ENCODE measurements at regions not wholly inside any gene's neighbourhood (a gene's known extent, or its start where the extent isn't known, plus 50 kb on each side); places are given as distances from the start of the nearest gene placed in this dataset.

- no peak for DNase-seq (ENCODE audit: low read depth in 3 of 3)
These were observed 209.8 kb upstream of the ZNF462 start for GRCh38 chr9:106653213-106653612.

GRCh38 chr9:106655966-106656365 is 207.0 kb upstream of the ZNF462 start:
- no peak for DNase-seq (ENCODE audit: low read depth in 3 of 3)

GRCh38 chr9:106657926-106658325 is 205.0 kb upstream of the ZNF462 start:
- no peak for DNase-seq (ENCODE audit: low read depth in 3 of 3)

- no peak for DNase-seq (ENCODE audit: low read depth in 3 of 3)
These were observed 194.4 kb upstream of the ZNF462 start for GRCh38 chr9:106668534-106668933.

DNA sequence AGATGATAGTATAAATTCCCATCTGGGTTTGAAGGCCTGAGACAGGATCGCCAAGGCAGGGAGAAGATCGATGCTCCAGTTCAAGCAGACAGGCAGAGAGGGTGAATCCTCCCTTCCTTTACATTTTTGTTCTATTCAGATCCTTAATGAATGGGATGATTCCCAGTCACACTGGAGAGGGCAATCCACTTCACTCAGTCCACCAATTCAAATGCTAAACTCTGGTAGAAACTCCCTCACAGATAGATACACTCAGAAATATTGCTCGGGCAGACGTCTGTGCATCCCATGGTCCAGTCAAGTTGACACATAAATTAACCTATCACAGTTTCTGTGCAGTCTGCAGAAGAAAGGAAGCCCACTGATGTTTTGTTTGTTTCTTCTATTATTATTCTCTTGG is 193.1 kb upstream of the ZNF462 start:
- no peak for DNase-seq (ENCODE audit: low read depth in 3 of 3)

DNA sequence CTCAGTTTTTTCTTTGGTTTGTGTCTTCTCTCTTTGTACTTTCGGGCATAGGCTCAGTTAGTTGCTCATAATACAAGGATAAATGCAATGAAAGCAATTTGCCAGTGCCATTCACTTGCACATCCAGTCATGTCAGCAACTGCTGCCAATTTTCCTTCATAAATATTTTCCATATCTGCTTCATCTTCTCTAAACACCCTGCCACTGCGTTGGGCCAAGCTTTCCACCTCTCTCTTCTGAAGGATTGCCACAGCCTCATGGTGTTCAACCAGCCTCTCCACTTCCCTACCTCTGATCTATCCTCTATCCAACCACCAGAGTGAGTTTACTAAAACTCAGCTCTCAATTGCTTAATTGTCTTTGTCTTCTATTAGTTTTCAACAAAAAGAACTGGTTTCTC is 192.5 kb upstream of the ZNF462 start:
- no peak for DNase-seq (ENCODE audit: low read depth in 3 of 3)

DNA sequence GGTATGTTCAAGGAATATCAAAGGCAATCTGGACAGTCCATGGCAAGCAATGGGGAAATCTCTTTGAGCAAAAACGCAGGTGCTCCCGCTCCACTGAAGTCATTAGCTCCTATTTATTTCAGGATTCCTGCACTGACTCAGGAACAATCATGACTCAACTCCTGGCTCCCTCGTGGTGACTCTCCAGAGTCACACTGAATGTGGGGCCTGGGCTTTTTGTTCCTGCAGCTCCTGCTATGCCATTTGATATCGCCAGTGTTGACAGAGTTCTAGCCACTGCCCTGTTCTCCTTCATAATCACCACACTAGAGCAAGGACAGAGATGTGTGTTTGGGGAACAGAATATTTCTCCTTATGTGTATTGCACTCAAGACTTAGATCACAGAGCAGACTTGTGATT is 187.2 kb upstream of the ZNF462 start:
- DNase-seq (ENCODE audit: low read depth in 3 of 3) = no peak

- no peak for DNase-seq (ENCODE audit: low read depth in 3 of 3)
These were observed 185.6 kb upstream of the ZNF462 start for GRCh38 chr9:106677374-106677773.

DNA sequence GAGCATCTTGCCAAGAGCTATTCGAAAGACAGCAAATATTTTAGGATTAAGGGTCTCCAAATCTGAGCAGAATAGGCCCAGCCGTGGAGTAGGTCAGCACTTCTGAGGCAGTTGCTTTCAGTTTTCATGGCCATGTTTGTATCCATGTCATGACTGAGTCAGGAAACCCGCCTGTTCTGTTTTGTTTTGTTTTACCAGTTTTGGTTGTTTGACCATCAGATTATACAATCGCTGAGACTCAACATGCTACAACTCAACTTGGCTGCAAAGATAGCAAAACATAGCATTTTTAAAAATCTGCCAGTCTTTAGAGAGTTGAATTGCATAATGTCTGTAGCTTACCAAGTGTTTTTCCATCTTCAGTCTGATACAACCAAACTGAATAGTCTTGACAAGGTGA is 185.1 kb upstream of the ZNF462 start:
- no peak for DNase-seq (ENCODE audit: low read depth in 3 of 3)

DNA sequence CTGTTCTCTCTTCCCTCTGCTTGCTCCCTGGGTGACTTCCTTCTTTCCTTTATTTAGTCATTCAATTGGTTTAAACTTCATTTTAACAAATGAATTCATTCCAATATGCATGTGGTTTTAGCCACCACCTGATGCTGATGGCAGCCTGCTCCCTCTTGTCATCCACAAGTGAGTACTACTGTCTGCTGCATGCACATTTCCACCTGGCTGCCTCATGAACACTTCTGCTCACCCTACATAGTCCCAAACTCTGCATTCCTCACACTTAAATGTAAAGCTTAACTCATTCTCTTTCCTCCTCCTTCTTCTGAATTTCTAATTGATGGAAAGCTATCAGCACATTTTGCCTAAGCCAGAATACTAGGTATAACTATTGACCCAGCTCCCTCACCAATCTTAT is 184.7 kb upstream of the ZNF462 start:
- no peak for DNase-seq (ENCODE audit: low read depth in 3 of 3)

GRCh38 chr9:106682420-106682819 is 180.5 kb upstream of the ZNF462 start:
- DNase-seq (ENCODE audit: low read depth in 3 of 3) = no peak

DNA sequence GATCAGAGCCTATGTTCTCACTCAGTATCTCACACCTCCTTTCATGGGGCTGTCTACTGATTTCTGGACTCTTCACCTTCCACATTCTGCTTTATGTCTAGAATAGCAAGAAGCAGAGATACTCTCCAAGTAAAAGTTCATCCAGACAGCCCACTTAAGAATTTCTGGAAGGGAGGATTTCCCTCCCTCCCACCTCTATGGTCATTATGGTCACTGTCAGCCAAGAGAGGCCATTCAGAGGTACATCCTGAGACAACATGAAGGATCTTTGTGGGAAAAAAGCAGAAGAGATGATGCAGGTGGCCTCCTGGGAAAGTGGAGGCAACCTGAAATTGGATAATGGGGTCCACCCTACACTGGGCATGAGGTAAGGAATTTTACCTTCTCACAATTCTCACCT is 179.5 kb upstream of the ZNF462 start:
- DNase-seq (ENCODE audit: low read depth in 3 of 3) = no peak

DNA sequence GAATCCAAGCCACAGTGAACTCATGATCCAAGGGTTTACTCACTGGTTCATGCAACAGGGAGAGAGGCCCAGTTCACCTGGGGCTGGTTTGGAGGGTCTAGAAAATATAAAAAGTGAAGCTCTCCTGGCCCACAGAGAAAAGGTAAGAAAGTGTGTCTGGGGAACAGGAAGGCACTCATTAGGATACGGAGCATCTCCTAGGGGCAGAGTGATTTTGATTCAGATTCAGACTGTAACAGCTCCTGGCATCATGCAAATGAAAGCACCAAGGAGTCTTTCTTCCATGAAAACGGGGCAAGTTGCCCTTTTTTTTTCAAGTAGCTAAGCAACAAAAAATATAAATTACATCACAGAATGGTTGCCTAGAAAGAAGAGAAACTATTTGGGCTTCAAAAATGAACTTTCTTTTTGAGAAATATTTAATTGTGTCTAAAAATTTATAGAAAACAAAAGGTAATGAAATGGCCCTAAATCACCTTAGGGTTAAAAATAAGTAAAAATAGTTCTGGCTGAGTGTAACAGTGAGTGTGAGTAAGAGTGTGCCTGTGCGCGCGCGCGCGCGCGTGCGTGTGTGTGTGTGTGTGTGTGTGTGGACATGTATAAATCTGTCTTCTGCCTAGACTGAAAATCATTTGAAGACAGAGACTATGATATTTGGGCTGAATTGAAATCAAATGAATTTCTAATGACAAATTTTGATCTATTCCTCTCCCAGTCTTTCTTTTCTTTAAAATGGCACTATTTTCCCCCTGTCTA is 177.8 kb upstream of the ZNF462 start:
- no peak for DNase-seq (ENCODE audit: low read depth in 3 of 3)

DNA sequence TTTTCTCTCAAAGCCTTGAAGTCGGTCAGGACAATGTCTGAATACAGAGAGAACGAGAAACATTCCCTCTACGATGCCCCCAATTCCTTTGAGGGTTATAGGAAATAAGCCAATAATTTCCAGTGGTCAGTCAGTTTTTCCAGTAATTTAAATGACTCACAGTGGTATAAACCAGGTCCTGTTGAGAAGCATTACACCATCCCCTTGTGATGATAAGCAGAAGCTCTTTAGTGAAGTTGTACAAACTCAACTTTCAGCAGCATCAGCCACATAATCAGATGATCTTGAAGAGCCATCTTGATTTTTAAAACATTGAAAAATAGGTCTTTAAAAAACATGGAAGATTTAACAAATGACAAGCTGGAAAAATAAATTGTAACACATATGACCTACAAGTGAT is 173.9 kb upstream of the ZNF462 start:
- no peak for DNase-seq (ENCODE audit: low read depth in 3 of 3)

DNA sequence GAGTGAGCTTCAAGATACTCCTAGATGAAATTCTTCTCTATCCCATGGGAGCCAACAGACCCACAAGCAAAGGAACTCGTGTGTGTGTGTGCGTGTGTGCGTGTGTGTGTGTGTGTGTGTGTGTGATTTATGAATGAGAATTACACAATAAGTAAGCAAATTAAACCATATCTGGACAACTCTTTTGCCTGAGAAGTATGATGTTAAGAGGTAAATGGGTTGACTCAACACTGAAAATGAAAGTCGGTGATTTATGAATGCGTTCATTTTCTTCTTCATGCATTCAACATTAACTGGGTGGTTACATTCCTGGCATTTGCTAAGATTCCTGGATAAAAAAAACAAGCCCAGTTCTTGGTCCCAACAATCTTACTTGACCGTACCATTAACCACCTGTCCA is 171.3 kb upstream of the ZNF462 start:
- DNase-seq (ENCODE audit: low read depth in 3 of 3) = no peak

DNA sequence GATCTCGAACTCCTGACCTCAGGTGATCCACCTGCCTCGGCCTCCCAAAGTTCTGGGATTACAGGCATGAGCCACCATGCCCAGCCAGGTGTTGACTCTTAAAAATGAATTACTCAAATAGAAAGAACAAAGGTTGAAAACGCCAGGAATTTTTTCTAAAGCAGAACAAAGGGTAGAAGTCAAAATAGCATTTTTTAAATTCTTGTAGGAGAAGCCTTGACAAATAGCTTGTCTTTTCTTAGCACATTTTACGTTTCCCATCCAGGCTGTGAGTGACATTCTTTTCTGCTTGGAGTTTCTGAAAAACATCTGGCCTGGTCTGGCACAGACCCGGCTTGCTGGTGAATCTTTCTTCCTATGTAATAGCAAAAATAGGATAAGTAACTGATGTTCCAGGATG is 169.4 kb upstream of the ZNF462 start:
- no peak for DNase-seq (ENCODE audit: low read depth in 3 of 3)

- no peak for DNase-seq (ENCODE audit: low read depth in 3 of 3)
These were observed 166.2 kb upstream of the ZNF462 start for GRCh38 chr9:106696804-106697203.

DNA sequence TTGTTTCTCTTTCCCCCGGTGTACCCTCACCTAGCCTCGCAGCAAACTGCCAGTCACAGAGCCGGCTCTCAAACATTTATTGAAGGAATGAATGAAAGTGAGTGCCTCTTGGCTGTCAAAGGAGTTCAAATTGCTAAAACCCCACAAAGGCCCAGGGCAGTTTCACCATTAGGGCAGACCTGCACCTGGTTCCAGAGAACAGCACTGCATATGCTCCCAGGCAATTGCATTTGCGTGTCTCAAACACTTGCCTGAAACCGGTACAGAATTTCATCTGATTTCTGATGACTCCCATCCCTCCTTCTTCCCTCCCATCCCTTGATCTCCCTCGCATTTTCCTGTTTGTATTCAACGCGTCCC is 165.6 kb upstream of the ZNF462 start:
- DNase-seq (ENCODE audit: low read depth in 3 of 3) = no peak

DNA sequence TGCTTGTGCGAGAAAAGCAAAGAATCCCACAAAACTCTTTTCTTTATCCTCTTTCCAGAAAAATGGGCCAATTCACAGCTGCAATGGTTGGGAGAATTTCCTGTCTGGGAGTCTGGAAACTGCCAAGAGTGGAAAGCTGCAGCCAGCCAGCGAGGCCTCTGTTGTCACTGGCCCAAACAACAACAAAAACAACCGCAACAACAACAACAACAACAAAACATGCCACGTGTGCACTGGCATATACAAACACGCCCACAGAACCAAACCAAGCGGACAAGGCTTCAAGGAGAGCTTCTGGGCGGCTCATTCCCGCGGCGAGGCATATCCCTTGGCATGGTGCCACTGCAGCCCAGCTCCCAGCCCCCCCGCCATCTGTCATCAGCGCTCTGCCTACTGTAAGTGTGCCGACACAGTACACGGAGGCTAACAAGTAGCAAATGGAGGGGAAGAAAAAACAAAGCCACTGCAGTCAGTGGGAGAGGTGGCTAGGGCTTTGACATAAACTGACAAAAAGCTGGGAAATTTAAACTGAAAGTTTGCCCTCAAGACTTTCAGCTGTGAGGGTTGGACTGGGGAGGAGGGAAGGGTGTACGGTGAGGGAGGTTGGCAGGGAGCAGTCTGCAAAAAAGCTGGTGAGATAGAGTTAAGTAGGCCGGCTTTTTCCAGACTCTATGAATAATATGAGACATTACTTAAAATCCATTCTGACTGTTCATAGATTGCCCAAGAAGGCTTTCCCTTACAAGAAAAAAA is 165.0 kb upstream of the ZNF462 start:
- no peak for DNase-seq (ENCODE audit: low read depth in 3 of 3)

- DNase-seq (ENCODE audit: low read depth in 3 of 3) = no peak
These were observed 162.3 kb upstream of the ZNF462 start for GRCh38 chr9:106700676-106701075.

DNA sequence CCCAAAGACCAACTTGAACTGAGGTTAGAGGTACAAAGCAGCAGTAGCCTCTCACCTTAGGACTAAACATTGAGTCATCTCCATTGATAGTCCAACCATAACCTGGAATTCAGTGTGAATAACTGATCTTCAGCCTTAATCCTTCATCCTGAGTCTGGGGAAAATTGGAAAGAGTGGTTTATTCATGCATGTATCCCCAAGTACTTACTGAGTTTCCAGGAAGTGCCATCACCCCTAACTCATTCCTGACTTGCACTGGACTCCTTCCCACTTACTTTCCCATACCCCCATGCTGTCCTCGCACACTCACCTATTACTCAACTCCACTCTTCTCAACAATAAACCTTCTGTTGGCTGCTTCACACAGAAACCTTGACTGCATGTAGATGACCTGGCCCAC is 161.4 kb upstream of the ZNF462 start:
- DNase-seq (ENCODE audit: low read depth in 3 of 3) = no peak

- no peak for DNase-seq (ENCODE audit: low read depth in 3 of 3)
These were observed 158.8 kb upstream of the ZNF462 start for GRCh38 chr9:106704056-106704615.

GRCh38 chr9:106707291-106707690 is 155.7 kb upstream of the ZNF462 start:
- DNase-seq (ENCODE audit: low read depth in 3 of 3) = no peak

Data from stimulated activated CD4-positive, alpha-beta T cell treated with anti-CD3 and anti-CD28 coated beads, TNF-alpha, amount 100 ng/mL, for 4 hours (primary cell).